Endothelial cell of umbilical vein (primary cell): ENCODE measurements at regions not wholly inside any gene's neighbourhood (a gene's known extent, or its start where the extent isn't known, plus 50 kb on each side); places are given as distances from the start of the nearest gene placed in this dataset.

Source experiments
- BruUV-seq: library from RNA; stranded (reverse); fragments of 400-500 nt; replicated peaks from 2 replicates; lab custom pipeline; 2021; lab: Mats Ljungman, UMichigan
- CTCF ChIA-PET: fragments of 300-600, 350-600 bp; sonication (Branson Sonifier 250); formaldehyde crosslinking; loops from one replicate; lab custom pipeline; 2021; ENCODE audit warnings: antibody characterized with exemption, inconsistent platforms; lab: Charles Lee
- POLR2A ChIA-PET: fragments of 300-600, 350-600 bp; sonication (Branson Sonifier 250); formaldehyde crosslinking; loops from one replicate; lab custom pipeline; 2021; ENCODE audit warnings: antibody characterized with exemption, inconsistent platforms; lab: Charles Lee
- DNase-seq: peaks from one replicate; pipeline ENCODE4 v3.0.0-alpha.2; 2011; ENCODE audit warnings: low read depth, low spot score
- FAIRE-seq: peaks from 2 replicates; lab custom pipeline; 2011; peaks lifted over from hg19 to GRCh38; lab: Jason Lieb, UNC
- H2AFZ ChIP-seq: 2 replicates; pipeline ENCODE4 v1.6.0; 2012; ENCODE audit warnings: low read depth, low read length, control low read depth, inconsistent platforms
- H3K27ac ChIP-seq: 2 replicates; pipeline ENCODE4 v1.5.1; 2011; ENCODE audit warnings: low read depth, mild to moderate bottlenecking, control low read depth, low read length, moderate library complexity; ENCODE audit not compliant: insufficient read depth
- H3K27me3 ChIP-seq, 2 experiments: 2 replicates each; pipeline versions ENCODE4 v1.6.0 to v1.6.1; 2011; ENCODE audit warnings: low read length in 2 of 2, mixed read lengths in 1 of 2; ENCODE audit not compliant: control insufficient read depth in 2 of 2, insufficient read depth in 2 of 2
- H3K36me3 ChIP-seq, 2 experiments: 2 replicates in 1 of 2; 3 replicates in 1 of 2; pipeline ENCODE4 v1.5.1; 2011; ENCODE audit warnings: low read length in 2 of 2, mild to moderate bottlenecking in 1 of 2, moderate library complexity in 1 of 2; ENCODE audit not compliant: control insufficient read depth in 2 of 2, insufficient read depth in 2 of 2; ENCODE audit errors: extremely low read depth in 1 of 2
- H3K4me1 ChIP-seq: 3 replicates; pipeline ENCODE4 v1.5.1; 2011; ENCODE audit warnings: mild to moderate bottlenecking, low read length; ENCODE audit not compliant: control insufficient read depth, insufficient read depth; ENCODE audit errors: extremely low read depth
- H3K4me2 ChIP-seq: 2 replicates; pipeline ENCODE4 v1.6.1; 2011; ENCODE audit warnings: low read length, control low read depth, mixed read lengths; ENCODE audit not compliant: insufficient read depth
- H3K4me3 ChIP-seq, 3 experiments: fragments of 200-600 bp in 1 of 3; sonication (generic), shearing (Covaris generic) in 1 of 3; replicated peaks in 1 of 3; 2 replicates each; pipeline ENCODE4 v1.5.1; 2011 to 2016; ENCODE audit warnings: control low read depth in 3 of 3, low read length in 3 of 3, mild to moderate bottlenecking in 2 of 3, inconsistent platforms in 1 of 3, low read depth in 1 of 3, moderate library complexity in 1 of 3; ENCODE audit not compliant: insufficient read depth in 1 of 3
- H3K79me2 ChIP-seq: 2 replicates; pipeline ENCODE4 v1.6.0; 2012; ENCODE audit warnings: low read length, inconsistent platforms; ENCODE audit not compliant: control insufficient read depth, insufficient read depth
- H3K9ac ChIP-seq: replicated peaks from 2 replicates; pipeline ENCODE3; 2011; ENCODE audit warnings: low read length, control low read depth; ENCODE audit not compliant: insufficient read depth; ENCODE audit errors: extremely low read depth
- H3K9me1 ChIP-seq: replicated peaks from 3 replicates; pipeline ENCODE4 v1.6.0; 2011; ENCODE audit warnings: mild to moderate bottlenecking, low read length; ENCODE audit not compliant: control insufficient read depth, insufficient read depth; ENCODE audit errors: extremely low read depth
- H3K9me3 ChIP-seq: replicated peaks from 2 replicates; pipeline ENCODE4 v1.5.1; 2012; ENCODE audit warnings: low read length, inconsistent platforms; ENCODE audit not compliant: control insufficient read depth, insufficient read depth
- H4K20me1 ChIP-seq: replicated peaks from 2 replicates; pipeline ENCODE3; 2011; ENCODE audit warnings: mild to moderate bottlenecking, low read length; ENCODE audit not compliant: control insufficient read depth, insufficient read depth; ENCODE audit errors: extremely low read depth
- CTCF ChIP-seq, 2 donors: IDR thresholded peaks; 1 replicate in 1 of 2; 2 replicates in 1 of 2; pipeline ENCODE4 v1.5.1; 2011; ENCODE audit warnings: low read length in 2 of 2, mild to moderate bottlenecking in 2 of 2, moderate library complexity in 2 of 2, control low read depth in 1 of 2, inconsistent platforms in 1 of 2, low read depth in 1 of 2; ENCODE audit not compliant: insufficient read depth in 1 of 2; ENCODE audit errors: extremely low read depth in 1 of 2
- EZH2 ChIP-seq: IDR thresholded peaks from 2 replicates; pipeline ENCODE4 v1.6.1; 2012; ENCODE audit warnings: borderline replicate concordance, low read depth, mild to moderate bottlenecking, moderate library complexity, low read length, inconsistent platforms; ENCODE audit not compliant: severe bottlenecking
- FOS ChIP-seq: IDR thresholded peaks from 2 replicates; pipeline ENCODE4 v1.6.1; 2011; ENCODE audit warnings: mild to moderate bottlenecking, low read length, moderate library complexity, borderline replicate concordance; ENCODE audit not compliant: insufficient read depth
- GATA2 ChIP-seq: IDR thresholded peaks from 2 replicates; pipeline ENCODE4 v1.7.0; 2011; ENCODE audit warnings: low read depth, mild to moderate bottlenecking, moderate library complexity, mixed read lengths, low read length; ENCODE audit not compliant: insufficient read length, insufficient read depth
- JUN ChIP-seq: IDR thresholded peaks from 2 replicates; pipeline ENCODE4 v1.6.1; 2011; ENCODE audit warnings: borderline replicate concordance, low read depth; ENCODE audit not compliant: insufficient read length, insufficient read depth
- MAX ChIP-seq: IDR thresholded peaks from 2 replicates; pipeline ENCODE4 v1.6.1; 2011; ENCODE audit not compliant: insufficient read depth, insufficient read length
- MYC ChIP-seq: IDR thresholded peaks from one replicate; pipeline ENCODE4 v1.6.1; 2011; ENCODE audit warnings: mild to moderate bottlenecking, low read depth, low read length
- POLR2A ChIP-seq: IDR thresholded peaks from 2 replicates; pipeline ENCODE4 v1.6.1; 2012; ENCODE audit warnings: low read depth, mild to moderate bottlenecking, control low read depth, low read length
- POLR2AphosphoS5 ChIP-seq: IDR thresholded peaks from 2 replicates; pipeline ENCODE4 v1.6.1; 2012; ENCODE audit warnings: low read depth, mild to moderate bottlenecking, control low read depth, low read length, moderate library complexity; ENCODE audit not compliant: insufficient read depth
- dilution Hi-C: fragments of 300-500 bp; cut with MboI; formaldehyde crosslinking; loops from one replicate; pipeline ENCODE4 v1.15.0; 2019; ENCODE audit warnings: low sequenced_read_pairs; ENCODE audit not compliant: extremely low pct_ligation_motif_present
- intact Hi-C: fragments of 100-400 bp; cut with micrococcal nuclease; formaldehyde crosslinking; loops from one replicate; pipeline ENCODE4 v1.10.0; 2022

GRCh38 chr5:143716881-143717280 lies 95.1 kb upstream of the HMHB1 start:
- Histone ChIP-seq H3K27ac (no peak overlapping the region), H3K9ac (no peak overlapping the region), H4K20me1 (no peaks in the 10 kb centered on the region), H3K4me2 (no peak overlapping the region), H3K4me3 (no peak overlapping the region), H3K4me1 (no peaks in the 10 kb centered on the region), H3K36me3 (no peaks in the 10 kb centered on the region), H3K9me1 (no peaks in the 10 kb centered on the region), H3K27me3 (no peaks in the 10 kb centered on the region), H2AFZ (no peak overlapping the region), H3K79me2 (no peaks in the 10 kb centered on the region), H3K9me3 (no peaks in the 10 kb centered on the region)
- intact Hi-C loops (no loop called here), dilution Hi-C loops (no loop called here)
- no peak for DNase-seq
- ChIA-PET CTCF (interaction anchor here (0.6 to 1.0 kb wide), 2 partner anchors 21 to 174 kb away, joined by 3 read pairs; no protein-coding TSS in a partner anchor), POLR2A (no interaction called here)
- FAIRE-seq: no peak
- TF ChIP-seq FOS (no peak), MAX (no peak), MYC (no peak), CTCF (IDR thresholded peaks at IDR 0.05; ENCODE audit: extremely low read depth in 1 of 2, insufficient read depth in 1 of 2, low read depth in 1 of 2, low read length in 2 of 2) (no peak), EZH2 (no peak), POLR2AphosphoS5 (no peak), POLR2A (no peak)
- no TSS peak for BruUV-seq

GRCh38 chr5:143715616-143716015 lies 96.3 kb upstream of the HMHB1 start:
- H3K4me1 ChIP-seq: no peaks in the 10 kb centered on the region
- no peak overlapping the region for H2AFZ ChIP-seq
- no peaks in the 10 kb centered on the region for H4K20me1 ChIP-seq
- H3K4me2 ChIP-seq: no peak overlapping the region
- ChIA-PET CTCF (interaction anchor here (1.0 kb wide), 1 partner anchor 9 kb away, joined by 3 read pairs; no protein-coding TSS in a partner anchor), POLR2A (no interaction called here)
- dilution Hi-C loops (no loop called here), intact Hi-C loops (no loop called here)
- H3K79me2 ChIP-seq: no peaks in the 10 kb centered on the region
- no peaks in the 10 kb centered on the region for H3K27me3 ChIP-seq
- no TSS peak for BruUV-seq
- no peak for TF ChIP-seq JUN
- TF ChIP-seq CTCF (IDR thresholded peaks at IDR 0.05; ENCODE audit: extremely low read depth in 1 of 2, insufficient read depth in 1 of 2, low read depth in 1 of 2, low read length in 2 of 2): no peak
- no peak for TF ChIP-seq MYC
- no peak for TF ChIP-seq EZH2
- no peak for TF ChIP-seq FOS
- TF ChIP-seq POLR2AphosphoS5: no peak
- no peak for TF ChIP-seq MAX
- TF ChIP-seq GATA2: no peak
- TF ChIP-seq POLR2A: no peak
- H3K9me1 ChIP-seq: no peaks in the 10 kb centered on the region
- H3K27ac ChIP-seq: no peak overlapping the region
- FAIRE-seq: no peak
- no peak overlapping the region for H3K4me3 ChIP-seq
- no peak for DNase-seq
- H3K36me3 ChIP-seq: no peaks in the 10 kb centered on the region
- H3K9ac ChIP-seq: no peak overlapping the region
- H3K9me3 ChIP-seq: no peaks in the 10 kb centered on the region
